Activated gamma-delta T cell treated with Interleukin-2 at 50 U/mL for 16 hours (primary cell): ENCODE measurements at regions not wholly inside any gene's neighbourhood (a gene's known extent, or its start where the extent isn't known, plus 50 kb on each side); places are given as distances from the start of the nearest gene placed in this dataset.
A peak's percentile ranks its signal among the peaks of the same experiment; 100 is the strongest.

Source experiments
- DNase-seq: peaks from one replicate; pipeline ENCODE4 v3.0.0-alpha.2; 2020

- no peak for DNase-seq
Observed at GRCh38 chr14:98146416-98146815, 1125.6 kb downstream of the BCL11B start.

GRCh38 chr14:98154254-98154653 is 1117.7 kb downstream of the BCL11B start:
- no peak for DNase-seq

DNA sequence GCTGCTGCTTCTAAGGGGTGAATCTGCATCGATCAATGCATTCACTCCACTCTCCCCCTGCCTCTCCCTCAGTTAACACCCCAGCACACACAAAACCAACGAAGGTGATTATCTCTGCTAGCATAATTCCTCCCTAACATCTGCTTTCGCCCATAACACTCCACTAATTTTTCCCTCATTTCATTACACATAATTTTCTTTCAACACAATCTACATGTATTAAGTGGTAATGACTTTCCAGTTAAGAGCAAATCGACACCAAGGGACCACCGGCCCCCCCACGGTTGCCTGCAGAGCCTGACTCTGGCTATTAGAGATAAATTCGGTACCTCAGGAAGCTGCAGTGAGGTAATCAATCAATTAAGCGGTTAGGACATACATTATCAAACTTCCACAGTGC is 1115.6 kb downstream of the BCL11B start:
- DNase-seq, result no peak

- DNase-seq, result no peak
Observed at GRCh38 chr14:98160901-98161300, 1111.1 kb downstream of the BCL11B start.

GRCh38 chr14:98161356-98161755 is 1110.6 kb downstream of the BCL11B start:
- DNase-seq, result no peak

DNA sequence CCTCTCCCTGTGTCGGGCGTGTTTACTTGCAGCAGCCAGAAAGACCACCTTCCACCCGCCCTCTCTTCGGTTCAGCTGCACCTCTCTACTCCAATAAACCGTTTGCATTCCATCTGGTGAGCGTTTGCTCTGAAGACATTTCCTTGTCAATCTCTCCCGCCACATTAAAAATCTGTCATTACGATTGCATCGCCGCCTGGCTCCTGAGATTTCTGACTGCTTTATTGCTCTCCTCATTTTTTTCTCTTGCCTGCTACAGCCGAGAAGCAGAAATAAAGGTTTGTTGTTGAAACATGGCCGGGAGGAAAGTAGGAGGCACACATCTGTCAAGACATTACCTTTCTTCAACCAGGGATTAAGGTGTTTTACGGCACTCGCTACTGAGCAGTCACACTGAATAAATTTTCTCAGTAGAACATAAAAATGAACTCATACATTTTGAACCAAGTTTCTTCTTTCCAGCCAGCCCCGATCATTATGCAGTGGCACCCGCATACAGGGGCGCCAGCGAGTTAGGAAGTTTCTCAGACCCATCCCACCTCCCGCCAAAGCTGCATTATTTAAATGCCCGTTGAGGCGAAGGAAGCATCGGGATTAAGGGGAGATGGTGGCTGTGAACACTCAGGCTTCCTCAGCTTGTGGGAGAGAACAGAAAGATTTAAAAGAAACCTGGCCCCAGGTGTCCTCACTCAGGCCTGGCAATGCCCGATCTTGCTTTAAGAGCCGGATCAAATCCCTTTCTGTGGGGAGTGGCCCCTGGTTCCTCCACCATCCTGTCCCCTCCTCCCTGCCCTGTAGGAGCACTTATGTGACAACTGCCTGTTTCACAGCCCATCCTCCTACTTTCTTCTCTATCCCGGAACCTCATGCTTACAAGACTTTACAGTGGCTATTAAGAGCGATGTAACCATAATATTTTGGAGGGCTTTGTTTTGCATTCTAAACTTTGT is 1108.9 kb downstream of the BCL11B start:
- no peak for DNase-seq

DNA sequence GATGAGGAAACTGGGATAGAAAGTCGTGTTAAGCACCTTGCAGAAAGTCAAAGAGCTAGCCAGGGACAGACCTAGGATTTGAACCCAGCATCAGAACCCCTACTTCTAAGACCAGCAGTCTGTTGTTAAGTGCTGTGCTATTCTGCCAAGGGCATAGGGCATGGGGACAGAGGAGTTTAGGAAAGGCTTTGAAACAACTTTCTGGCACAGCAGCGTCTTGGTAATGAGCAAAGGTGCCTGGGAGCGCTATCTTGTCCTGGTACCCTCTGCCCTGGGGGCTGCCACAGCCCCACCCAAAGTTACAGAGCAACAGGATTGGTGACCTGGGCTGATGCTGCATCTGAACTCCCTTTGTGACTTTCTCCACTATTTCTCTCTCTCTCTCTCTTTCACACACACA is 1108.1 kb downstream of the BCL11B start:
- no peak for DNase-seq

DNA sequence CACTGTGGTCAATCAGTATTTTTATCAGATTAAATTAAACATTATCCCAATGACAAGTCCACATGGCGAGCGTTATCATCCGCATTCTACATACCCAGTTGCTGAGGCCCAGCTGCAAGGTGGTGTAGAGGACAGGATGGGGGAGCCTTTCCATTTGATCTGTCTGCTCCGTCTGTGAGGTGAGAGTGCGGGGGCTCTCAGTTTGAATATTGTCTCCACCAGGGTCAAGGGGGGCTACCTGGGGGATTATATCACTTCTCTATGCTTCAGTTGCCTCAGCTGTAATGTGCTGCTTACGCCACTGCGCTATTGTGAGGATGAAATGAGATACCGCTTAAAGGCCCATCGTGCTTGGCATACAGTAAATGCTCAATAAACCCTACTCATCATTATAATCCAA is 1106.0 kb downstream of the BCL11B start:
- no peak for DNase-seq

DNA sequence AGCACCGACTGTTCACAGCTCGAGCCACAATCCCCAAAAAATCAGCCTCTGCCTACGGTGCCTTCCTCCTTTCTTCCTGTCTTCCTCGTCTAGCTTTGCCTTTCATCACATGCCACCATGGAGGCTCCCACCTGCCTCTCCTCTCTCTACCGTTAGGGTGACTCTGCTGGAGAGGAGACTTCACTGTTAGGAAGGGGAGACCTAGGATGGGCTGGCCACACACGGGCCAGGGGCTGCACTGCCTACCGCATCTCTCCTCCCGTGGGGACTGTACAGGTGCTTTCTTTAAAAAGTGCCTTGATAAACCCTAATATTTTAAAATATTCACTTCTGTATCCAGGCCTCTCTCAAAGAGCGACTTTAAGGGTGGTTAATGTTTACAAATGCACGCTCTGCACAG is 1104.7 kb downstream of the BCL11B start:
- DNase-seq, result no peak

GRCh38 chr14:98167705-98168104 is 1104.3 kb downstream of the BCL11B start:
- peak; percentile 28 for DNase-seq

GRCh38 chr14:98168211-98168985 is 1103.6 kb downstream of the BCL11B start:
- no peak for DNase-seq

GRCh38 chr14:98169170-98169587 is 1102.8 kb downstream of the BCL11B start:
- no peak for DNase-seq

DNA sequence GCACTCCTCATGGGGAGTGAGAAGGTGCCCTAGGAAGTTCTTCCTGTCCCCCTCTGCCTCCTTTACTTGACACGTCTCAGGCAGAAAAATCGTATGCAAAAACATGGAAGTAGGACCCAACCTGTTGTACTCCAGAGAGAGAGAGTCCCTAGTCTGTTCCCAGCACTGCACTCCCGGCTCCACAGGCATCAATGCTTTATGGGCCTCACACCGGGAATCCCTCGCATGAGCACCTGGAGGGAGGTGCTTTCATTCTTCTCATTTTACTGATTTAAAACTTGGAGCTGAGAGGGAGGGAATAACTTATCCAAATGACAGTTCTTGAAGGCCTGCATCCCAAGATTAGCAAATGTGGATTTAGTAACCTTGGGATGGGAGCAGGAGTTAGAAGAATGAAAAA is 1101.4 kb downstream of the BCL11B start:
- no peak for DNase-seq

DNA sequence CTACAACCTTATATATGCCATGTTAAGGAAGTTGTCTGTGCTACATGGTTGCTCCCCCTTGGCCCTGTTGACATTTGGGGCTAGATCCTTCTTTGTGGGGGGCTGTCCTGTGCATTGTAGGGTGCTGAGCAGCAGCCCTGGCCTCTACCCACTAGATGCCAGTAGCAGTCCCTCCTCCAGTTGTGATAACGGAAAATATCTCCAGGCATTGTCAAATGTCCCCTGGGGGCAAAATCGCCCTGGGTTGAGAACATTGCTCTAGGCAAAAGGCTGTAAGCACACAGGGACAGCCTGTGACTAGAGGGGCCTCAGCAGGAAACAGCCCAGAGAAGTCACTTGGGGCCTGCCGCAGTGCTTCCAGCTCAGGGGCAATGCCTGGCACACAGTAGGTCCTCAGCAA is 1100.3 kb downstream of the BCL11B start:
- no peak for DNase-seq

- no peak for DNase-seq
Observed at GRCh38 chr14:98172243-98172778, 1099.7 kb downstream of the BCL11B start.

- peak; percentile 68 for DNase-seq
Observed at GRCh38 chr14:98173305-98173704, 1098.7 kb downstream of the BCL11B start.

DNA sequence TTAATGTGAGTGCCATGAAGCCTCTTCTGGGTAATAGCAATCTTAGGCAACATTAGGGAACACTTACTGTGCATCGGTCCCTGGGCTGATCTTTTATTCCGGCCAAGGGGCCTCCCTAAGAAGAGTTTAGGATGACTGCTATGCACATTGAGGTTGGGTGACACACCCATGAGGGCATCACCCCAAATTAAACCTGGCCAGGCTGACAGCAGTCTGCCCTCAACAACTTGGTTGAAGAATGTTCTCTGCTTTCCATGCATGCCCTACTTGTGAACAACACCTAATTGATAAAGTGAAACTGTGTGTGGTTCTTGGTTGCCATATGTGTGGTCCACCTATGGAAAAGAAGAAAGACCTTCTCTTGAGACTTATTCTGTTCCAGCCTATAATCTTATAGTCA is 1098.0 kb downstream of the BCL11B start:
- DNase-seq, result no peak

DNA sequence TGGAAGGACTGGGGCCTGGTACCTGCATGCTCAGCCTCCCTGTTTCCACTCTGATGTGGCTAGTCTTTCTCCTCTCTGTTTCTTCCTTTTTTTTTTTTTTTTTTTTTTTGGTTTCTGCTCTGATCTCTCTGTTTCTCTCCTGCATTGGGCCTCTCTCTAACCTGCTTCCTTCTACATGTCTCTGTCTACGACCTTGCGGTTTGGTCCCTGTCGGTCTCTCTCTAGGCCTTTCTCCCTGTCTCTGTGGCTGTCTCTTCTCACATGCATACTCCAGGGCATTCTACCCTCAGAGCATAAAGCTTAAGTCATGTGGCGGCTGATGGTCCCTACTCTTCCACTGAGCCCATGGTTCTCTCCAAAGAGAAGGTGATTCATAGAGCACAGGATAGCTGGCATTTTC is 1096.6 kb downstream of the BCL11B start:
- no peak for DNase-seq

GRCh38 chr14:98175881-98176280 is 1096.1 kb downstream of the BCL11B start:
- DNase-seq, result no peak

DNA sequence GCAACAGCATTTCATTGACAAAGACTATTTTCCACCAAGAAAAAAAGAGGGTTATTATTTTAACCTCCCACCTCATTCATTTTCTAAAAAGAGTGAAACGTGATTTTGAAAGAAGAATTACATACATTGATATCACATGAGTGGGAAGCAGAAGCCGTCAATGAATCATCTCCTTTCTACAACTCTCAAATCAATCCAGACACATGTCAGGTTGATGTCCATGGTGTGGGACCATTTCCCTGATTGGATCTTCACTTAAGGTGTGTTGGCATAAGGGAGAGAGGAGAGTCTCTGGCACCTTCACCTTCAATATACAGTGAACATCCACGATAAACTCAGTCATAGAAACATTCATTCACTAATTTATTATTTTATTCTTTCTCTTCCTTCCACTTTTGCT is 1095.1 kb downstream of the BCL11B start:
- no peak for DNase-seq

DNA sequence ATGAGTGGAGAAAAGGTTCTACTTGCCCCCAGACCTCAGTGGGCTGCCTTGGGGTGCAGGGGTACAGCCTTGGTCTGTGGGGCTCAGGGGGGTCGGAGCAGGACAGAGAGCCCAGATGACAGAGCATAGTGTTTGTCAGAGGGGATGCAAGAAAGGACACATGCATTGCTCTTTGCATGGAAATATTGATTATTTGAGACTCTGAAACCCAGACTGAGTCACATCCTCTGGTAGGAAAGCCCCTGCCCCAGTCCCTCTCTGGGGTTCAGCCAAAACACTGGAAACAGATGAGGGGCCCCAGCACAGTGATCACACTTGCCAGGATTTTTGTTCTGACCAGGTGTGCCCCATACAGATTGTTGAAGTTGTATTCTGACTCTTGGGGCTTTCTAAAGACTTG is 1094.4 kb downstream of the BCL11B start:
- DNase-seq, result no peak

DNA sequence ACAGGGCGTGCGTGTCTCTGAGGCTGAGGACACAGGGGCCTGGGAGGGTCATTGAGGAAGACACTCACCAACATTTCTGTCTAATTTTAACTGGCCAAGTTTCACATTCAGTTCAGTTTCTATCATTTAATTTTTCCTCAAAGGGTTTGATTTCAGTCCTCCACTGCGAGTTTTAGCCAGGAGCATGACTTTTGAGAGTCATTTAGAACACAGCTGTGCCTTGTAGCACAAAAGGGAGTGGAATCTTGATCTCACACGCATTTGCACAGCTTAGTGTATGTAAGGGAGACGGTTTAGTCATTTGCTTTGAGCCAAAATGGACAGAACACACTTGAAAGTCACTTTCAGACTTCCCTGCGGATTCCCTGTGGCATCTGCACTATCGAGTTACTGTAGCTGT is 1090.8 kb downstream of the BCL11B start:
- no peak for DNase-seq

DNA sequence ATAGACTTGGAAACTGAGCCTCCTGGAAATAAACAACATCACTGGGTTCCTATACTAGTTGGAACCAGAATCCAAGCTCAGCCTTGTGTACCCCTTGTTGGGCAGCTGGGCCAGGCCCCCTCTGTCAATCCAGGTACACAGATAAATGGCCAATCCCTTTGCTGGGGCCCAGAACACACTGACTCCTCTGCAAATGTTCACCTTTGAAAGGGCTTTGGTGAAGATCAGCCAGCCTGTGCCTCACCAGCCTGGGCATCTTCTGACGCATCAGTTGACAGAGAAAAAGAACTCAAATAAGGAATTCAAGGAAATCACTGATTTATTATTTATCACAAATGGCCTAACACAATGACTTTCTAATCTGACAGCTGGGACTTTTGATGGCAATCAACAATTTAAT is 1090.2 kb downstream of the BCL11B start:
- no peak for DNase-seq
